ENCODE measurements at regions not wholly inside any gene's neighbourhood (a gene's known extent, or its start where the extent isn't known, plus 50 kb on each side); places are given as distances from the start of the nearest gene placed in this dataset.

- no peak for TF ChIP-seq CTCF (optimal IDR thresholded peaks at IDR 0.05 in 1 of 3, IDR thresholded peaks at IDR 0.05 in 1 of 3, conservative IDR thresholded peaks at IDR 0.05 in 1 of 3; ENCODE audit: extremely low read depth in 1 of 3, insufficient read depth in 2 of 3, low read length in 3 of 3)
- TF ChIP-seq EZH2 (IDR thresholded peaks at IDR 0.05; ENCODE audit: low read length), result no peak
Observed at GRCh38 chr13:99757756-99758459, 213.7 kb downstream of the ZIC5 start.
